ENCODE measurements at regions not wholly inside any gene's neighbourhood (a gene's known extent, or its start where the extent isn't known, plus 50 kb on each side); places are given as distances from the start of the nearest gene placed in this dataset.

DNA sequence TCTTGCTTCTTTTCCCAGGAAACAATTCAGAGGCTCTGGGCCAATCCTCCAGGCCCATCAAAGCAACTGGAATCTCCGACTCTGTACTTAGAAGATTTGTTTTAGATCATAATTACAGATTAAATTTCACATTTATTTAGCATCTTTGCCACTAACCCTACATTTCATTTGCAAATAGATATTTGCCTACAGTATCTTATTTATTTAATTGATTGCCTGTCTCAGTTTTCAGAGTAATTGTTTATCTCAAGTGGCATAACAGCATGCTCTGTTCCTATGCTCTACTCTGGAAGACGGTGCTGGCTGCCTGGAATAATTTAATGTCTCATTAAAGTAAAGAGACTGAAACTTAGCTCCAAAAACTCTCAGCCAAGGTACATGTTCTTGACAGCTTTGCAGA lies 213.4 kb downstream of the HNMT start:
- no peak for DNase-seq

DNA sequence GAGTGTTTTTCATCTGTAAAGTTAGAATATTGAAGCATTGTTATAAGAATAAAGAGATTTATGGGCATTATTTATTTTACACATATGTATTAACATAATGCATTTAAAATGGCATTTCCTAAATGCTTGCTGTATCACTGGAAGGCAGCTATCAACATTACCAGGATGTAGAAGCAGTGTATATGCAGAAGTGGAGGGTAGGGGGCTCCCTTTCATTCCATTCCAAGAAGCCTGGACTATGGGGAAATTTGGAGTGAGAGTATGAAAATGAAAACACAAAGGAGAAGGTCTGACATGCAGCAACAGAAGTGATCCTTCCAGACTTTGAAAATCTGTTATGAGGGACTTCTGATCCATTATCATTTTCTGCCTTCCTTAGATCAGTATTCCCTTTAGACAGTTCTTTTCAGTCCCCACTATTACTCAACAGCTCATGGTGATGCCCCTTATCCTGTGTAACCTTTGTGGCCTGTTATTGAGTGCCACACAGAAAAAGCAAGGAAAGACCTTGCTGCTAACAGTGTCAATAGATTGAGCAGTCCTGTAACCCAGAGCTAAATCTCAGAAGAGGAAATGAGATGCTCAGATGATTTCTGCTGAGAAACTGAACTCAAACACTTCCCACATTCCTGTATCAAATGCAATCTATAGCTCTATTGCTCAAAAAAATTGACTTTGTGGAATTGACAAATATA lies 216.6 kb downstream of the HNMT start:
- DNase-seq: peak; percentile 30

DNA sequence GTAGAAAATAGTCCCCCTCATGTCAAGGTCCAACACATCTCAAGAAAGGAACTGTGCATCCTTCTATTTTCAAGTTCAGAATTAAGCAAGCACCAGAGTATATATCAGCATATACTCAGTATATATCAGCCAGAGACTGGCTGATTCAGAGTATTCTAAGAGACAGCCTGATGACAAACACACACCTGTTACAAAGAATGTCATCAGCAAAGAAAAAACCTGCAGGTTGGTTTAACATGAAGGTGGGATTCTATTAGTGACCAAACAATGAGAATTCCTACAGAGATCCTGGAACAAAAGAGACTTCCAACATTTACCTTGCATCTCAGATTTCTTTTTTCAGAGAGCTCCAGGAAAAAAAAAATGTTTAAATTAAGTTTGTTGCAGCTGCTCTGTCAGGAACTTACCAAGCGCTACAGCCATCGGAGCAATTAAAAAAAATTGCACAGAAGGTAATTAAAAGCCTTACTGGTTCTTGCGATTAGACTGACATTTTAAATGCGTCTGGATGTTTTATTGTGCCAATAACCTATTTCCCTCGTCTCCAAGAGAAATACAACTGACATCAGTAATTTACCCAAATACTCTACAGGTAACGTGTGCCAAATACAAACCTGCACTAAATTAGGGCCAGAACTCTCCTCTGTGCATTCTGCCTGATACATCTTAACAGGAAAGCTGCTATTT lies 218.1 kb downstream of the HNMT start:
- peak; percentile 17 for DNase-seq

GRCh38 chr2:138182937-138183312 lies 218.7 kb downstream of the HNMT start:
- DNase-seq: peak; percentile 31

DNA sequence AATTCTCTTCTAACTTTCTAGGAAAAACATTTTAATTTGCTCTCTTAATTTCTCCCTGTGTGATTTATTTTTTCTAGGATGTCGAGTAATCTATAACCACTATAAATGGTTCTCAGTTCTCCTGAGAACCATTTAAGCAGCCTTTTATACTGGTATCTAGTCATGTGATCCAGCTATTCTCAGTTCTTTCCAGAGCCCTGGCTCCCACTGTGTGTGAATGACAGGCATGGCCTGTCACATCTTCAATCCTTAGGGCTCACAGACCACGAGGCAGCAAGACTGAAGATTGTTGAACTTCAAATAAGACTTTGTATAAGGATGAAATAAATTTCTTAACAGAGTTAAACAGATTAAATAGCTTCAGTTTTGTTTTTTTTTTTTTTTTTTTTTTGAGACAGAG lies 219.4 kb downstream of the HNMT start:
- DNase-seq: peak; percentile 10

DNA sequence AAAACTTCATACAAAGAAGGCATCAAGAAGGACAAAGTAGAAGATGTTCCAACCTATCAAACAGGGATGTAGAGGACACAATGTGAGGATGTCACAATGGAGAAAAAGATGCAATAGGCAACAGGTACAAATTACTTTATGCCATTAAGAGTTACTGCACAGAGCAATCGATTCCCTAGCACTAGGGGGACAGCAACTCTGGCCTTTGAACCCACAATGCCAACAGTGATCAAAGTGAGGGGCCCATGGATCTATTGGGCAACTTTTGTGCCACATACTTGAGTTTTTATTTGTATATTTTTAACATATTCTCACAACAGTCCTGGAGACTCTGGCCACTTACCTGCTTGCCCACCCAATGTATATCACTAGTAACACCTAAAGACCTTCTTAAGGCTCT lies 220.2 kb downstream of the HNMT start:
- no peak for DNase-seq

- DNase-seq: no peak
Observed at GRCh38 chr2:138185827-138186226, 221.6 kb downstream of the HNMT start.

GRCh38 chr2:138187221-138187620 lies 222.9 kb downstream of the HNMT start:
- no peak for DNase-seq

GRCh38 chr2:138190999-138191398 lies 226.7 kb downstream of the HNMT start:
- no peak for DNase-seq

- no peak for DNase-seq
Observed at GRCh38 chr2:138193416-138194213, 229.3 kb downstream of the HNMT start.

DNA sequence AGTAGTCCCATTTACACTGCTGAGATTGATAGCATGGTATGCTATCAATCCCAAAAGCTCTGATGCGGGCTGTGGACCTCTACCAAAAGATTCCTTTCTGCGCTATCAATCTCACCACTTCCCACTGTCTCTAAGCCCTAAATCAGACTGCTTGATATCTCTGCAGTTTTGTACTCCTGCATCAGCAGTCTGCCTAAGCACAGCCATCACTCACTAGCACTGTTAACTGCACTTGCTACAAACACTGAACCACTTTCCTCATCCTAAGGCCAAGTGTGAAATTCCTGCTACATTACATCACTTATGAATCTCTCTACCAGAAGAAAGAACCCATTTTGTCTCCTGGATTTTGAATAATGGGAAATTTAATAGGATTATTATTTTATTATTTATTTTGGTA lies 237.0 kb downstream of the HNMT start:
- no peak for DNase-seq

DNA sequence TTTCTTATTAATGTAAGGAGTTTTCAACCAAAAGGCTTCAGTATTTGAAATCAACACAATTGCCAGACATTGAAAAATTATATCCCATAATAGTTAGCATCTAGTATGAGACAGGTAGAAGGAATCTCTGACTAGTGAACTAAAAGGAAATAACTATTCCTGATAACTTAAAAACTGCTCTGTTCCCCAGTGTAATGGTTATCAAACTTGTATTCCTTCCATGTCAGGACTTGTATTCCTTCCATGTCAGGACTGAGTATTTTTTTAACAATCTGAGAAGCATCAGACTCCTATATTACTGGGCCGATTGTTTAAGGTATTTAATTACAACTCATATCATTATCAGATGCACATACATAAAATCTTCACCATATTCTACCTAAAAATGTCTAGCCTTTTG lies 238.5 kb downstream of the HNMT start:
- no peak for DNase-seq

- no peak for DNase-seq
Observed at GRCh38 chr2:138205281-138205680, 241.0 kb downstream of the HNMT start.

DNA sequence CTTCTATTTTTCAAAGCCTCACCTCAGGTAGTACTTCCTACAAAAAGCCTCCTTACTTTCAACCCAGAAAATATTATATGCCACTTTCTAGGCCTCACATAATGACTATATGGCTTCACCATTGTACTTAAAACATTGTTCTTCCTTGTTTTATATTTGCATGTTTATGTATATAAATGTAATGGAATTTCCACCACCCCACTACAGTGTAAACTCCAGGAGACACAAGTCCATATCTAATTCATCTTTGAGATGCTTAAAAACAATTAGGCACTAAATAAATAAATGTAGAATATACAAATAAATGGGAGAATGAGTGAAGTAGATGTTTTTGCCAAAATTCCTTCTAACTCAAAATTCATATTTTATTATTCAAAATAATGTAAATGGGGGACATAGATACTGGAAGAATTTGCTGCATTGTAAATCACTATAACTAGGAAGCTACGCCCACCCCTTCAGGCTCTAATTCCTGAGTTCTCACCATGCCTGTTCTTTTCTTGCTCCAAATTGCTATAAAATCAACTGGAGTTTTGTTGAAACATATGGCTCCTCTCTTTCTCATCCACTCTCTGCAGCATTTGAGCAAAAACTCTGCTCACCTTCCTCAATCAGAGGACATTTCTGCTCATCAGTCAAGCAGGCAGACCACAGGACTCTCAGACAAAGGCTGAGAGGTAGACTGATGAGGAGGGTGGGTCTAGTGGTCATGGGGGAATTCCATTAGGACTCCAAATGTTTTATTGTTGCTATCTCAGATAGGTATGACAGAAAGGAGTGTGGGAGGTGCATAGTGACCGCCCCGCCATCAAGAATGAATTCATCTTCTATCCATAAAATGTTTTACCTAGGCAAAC lies 243.0 kb downstream of the HNMT start:
- DNase-seq: no peak

GRCh38 chr2:138209009-138209408 lies 244.7 kb downstream of the HNMT start:
- no peak for DNase-seq

GRCh38 chr2:138210487-138210886 lies 246.2 kb downstream of the HNMT start:
- peak; percentile 20 for DNase-seq

GRCh38 chr2:138212434-138212833 lies 248.2 kb downstream of the HNMT start:
- no peak for DNase-seq

GRCh38 chr2:138213084-138213483 lies 248.8 kb downstream of the HNMT start:
- no peak for DNase-seq

DNA sequence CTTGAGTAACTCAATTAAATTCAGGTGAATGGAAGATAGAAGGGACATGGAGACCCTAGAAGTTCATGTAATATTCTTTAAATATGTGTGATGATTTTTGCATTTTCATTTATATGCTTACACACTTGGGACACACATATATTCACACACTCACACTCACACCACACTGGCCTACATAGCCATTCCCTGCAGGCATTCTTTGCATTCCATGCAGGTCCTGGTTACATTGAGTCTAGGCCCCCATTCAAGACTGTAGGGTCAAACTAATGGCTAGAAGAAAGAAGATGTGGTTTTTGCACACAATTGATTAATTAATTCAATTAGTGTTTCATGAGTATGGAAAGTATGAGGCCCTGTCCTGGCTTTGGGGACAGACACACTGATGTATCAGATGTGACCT lies 249.4 kb downstream of the HNMT start:
- no peak for DNase-seq

- no peak for DNase-seq
Observed at GRCh38 chr2:138215958-138216357, 251.7 kb downstream of the HNMT start.

- DNase-seq: no peak
Observed at GRCh38 chr2:138217975-138218374, 253.7 kb downstream of the HNMT start.

DNA sequence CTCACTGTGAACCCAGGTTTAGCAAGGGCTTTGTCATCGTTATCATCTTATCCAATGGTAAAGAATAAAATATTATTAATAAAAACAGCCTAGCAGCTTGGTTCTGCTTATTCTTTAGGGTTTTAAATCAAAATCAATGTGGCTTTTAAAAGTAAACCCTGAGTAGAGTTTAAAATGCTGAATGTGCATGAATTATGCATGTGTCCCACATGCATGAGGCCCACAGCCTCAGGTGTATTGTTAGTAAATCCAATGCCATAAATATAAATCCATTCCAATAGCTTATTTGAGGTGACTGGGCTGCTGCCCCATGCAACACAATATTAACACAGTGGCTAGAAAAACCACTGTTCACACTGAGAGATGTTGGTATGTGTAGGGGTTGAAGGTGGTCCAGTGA lies 254.1 kb downstream of the HNMT start:
- DNase-seq: no peak

GRCh38 chr2:138219961-138220360 lies 255.7 kb downstream of the HNMT start:
- peak; percentile 52 for DNase-seq

Measured in eye (tissue), 1 donor.